ENCODE measurements at regions not wholly inside any gene's neighbourhood (a gene's known extent, or its start where the extent isn't known, plus 50 kb on each side); places are given as distances from the start of the nearest gene placed in this dataset.

DNA sequence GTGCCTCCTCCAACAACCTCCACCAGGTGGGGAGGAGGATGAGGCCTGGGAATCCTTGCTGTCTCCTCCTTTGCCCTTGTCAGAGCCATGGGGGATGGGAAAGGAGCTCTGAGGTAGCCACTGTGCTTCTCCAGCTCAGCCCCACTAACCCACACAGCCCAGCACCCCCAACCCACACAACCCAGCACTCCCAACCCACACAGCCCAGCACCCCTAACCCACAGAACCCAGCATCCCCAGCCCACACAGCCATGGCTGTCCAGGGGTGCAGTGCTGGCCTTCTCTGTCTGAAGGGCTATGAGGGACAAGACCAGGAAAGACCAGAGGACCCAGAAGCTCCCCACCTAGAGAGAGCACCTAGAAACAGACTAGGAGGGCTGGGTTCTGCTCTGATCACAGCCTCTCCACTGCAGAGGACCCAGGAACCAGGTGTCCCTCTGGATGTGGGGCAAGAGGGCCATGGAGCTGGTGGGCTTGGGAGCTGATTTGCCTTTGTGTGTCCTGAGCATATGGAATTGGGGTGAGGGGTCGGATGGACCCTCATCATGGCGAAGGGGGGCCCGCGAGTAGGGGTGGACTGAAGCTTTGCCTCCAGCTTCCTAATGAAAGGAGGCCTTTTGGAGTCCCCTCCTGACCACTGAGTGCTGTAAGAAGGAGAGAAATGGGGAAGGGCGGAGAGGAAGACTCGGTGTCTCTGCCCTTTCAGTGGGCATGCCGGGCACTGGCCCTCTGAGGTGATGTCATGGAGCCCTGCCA, 117.6 kb upstream of the THY1 start:
- TF ChIP-seq, protein P1, sequence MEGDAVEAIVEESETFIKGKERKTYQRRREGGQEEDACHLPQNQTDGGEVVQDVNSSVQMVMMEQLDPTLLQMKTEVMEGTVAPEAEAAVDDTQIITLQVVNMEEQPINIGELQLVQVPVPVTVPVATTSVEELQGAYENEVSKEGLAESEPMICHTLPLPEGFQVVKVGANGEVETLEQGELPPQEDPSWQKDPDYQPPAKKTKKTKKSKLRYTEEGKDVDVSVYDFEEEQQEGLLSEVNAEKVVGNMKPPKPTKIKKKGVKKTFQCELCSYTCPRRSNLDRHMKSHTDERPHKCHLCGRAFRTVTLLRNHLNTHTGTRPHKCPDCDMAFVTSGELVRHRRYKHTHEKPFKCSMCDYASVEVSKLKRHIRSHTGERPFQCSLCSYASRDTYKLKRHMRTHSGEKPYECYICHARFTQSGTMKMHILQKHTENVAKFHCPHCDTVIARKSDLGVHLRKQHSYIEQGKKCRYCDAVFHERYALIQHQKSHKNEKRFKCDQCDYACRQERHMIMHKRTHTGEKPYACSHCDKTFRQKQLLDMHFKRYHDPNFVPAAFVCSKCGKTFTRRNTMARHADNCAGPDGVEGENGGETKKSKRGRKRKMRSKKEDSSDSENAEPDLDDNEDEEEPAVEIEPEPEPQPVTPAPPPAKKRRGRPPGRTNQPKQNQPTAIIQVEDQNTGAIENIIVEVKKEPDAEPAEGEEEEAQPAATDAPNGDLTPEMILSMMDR (IDR thresholded peaks at IDR 0.05): no peak
- TF ChIP-seq POLR2A (IDR thresholded peaks at IDR 0.05; ENCODE audit: low read depth) (no peak), POLR2AphosphoS5 (IDR thresholded peaks at IDR 0.05) (no peak), EP300 (IDR thresholded peaks at IDR 0.05) (no peak)
